Loucy (cell line): ENCODE measurements at regions not wholly inside any gene's neighbourhood (a gene's known extent, or its start where the extent isn't known, plus 50 kb on each side); places are given as distances from the start of the nearest gene placed in this dataset.

Experiments
- EZH2phosphoT487 ChIP-seq: fragments of 200-600 bp; IDR thresholded peaks from 2 replicates; pipeline ENCODE4 v1.6.1; 2018; ENCODE audit warnings: antibody characterized with exemption, mild to moderate bottlenecking, moderate library complexity, borderline replicate concordance
- TF ChIP-seq, protein P1 (sequence below): fragments of 200-600 bp; sonication (generic); conservative IDR thresholded peaks from 2 replicates; pipeline ENCODE4 v1.5.1; 2014; ENCODE audit warnings: mild to moderate bottlenecking, antibody characterized with exemption, low read length

DNA sequence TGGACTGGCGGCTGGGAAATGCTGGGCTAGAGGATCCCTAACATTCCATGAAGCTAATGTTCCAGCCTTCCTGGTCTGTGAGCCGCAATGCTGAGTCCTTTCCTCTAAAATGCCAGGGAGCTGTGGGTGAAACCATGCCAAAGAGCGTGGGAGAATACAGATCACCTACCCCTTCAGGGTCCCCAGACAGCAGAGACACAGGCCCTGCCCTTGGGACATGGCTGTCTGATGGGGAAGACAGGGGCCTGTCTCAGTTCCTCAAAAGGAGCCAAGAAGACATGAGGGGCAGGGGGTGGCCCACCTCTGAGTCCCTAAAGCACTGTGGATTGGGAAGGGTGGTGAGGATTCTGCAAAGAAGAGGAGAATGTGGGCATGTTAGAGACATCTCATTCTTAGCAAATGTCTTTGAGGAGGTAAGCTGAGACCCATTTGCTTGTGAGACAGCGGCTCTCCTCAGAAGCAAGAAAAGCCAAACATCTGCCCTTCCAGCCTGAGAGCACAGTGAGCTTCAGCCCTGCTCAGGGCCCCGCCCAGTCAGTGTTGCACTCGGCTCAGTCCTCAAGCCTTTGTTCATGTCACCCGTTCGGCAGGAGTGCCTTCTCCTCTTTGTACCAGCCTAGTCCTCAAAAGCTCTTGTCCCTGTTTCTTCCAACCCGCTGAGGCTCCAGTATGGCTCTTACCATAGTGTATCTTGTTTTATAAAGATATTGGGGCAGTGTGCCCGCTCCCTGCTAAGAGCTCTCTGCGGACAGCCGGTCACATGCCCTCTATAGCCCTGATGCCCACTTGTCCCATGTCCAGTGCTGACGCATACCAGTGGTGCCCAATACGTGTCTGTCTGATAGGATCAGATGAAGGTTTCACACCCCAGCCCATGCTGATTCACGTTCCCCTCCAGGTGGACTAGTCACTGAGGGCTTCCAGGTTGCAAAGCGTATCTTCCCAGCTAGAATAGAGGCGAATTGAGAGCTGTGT, 286.2 kb downstream of the CYP26B1 start:
- TF ChIP-seq, protein P1, sequence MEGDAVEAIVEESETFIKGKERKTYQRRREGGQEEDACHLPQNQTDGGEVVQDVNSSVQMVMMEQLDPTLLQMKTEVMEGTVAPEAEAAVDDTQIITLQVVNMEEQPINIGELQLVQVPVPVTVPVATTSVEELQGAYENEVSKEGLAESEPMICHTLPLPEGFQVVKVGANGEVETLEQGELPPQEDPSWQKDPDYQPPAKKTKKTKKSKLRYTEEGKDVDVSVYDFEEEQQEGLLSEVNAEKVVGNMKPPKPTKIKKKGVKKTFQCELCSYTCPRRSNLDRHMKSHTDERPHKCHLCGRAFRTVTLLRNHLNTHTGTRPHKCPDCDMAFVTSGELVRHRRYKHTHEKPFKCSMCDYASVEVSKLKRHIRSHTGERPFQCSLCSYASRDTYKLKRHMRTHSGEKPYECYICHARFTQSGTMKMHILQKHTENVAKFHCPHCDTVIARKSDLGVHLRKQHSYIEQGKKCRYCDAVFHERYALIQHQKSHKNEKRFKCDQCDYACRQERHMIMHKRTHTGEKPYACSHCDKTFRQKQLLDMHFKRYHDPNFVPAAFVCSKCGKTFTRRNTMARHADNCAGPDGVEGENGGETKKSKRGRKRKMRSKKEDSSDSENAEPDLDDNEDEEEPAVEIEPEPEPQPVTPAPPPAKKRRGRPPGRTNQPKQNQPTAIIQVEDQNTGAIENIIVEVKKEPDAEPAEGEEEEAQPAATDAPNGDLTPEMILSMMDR: no peak
- no peak for TF ChIP-seq EZH2phosphoT487
